GM21528 (cell line): ENCODE measurements at regions not wholly inside any gene's neighbourhood (a gene's known extent, or its start where the extent isn't known, plus 50 kb on each side); places are given as distances from the start of the nearest gene placed in this dataset.

Experiments
- ATAC-seq: cut with Tn5 transposase; IDR thresholded peaks from one replicate; pipeline ENCODE4 v1.9.1; 2021; ENCODE audit warnings: mild to moderate bottlenecking, moderate library complexity; ENCODE audit not compliant: unreplicated experiment, low FRiP score

DNA sequence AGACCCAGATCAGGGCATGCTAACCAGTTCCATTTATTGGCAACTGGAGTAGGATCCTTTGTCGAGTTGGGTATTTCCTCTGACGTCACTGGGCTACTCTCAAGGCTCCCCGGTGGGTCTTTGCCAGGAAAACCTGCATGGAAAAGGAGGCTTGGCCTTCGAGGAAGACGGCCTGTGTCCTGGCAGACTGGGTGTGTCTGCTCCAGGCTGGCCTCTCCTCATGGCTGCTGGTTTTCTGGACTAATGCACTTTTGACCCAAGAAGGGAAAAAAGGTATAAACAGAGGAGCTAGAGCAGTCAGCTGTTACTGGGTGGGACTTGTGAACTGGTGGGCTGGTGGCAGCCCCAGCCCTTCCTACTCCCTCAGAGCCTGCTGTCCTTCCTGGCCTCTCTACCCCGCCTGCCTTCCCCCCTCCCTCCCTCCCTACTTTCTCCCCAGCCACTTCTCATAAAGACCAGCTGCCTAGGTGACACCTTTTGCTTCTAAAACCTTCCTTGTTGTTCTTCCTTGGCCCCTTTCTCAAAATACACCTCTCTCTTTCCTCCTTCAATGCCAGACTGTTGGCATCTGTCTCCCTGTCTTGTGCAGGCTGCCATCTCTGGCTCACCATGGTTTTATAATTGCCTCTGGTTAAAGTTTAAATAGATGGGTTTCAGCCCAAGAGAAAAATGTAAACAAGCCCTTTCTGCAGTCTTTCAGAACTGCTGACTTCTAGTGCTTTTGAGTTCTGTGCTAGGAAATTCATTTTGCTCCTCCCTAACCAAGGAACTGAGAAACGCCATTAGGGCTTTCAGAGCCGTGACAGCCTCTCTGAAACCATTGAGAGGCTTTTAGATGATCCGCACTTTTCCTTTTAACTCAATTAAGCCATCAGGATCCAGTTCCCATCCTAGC, 101.8 kb upstream of the MKLN1 start:
- ATAC-seq = no peak

DNA sequence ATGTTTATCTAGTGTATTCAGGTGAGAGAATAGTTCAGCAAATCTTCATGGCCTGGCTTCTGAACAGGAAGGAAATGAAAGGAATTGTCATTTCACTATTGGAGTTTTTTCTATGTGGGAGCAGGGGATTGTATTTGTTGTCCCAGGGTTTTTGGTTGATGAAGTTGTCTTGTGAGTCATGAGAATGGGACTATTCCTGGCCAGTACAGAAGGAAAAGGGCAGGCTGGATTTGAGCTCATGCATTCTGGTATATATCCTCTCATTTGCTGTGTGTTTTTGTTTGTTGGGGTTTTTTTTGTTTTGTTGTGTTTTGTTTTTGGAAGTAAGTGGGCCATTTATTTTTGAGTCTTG, 101.2 kb upstream of the MKLN1 start:
- ATAC-seq = no peak

DNA sequence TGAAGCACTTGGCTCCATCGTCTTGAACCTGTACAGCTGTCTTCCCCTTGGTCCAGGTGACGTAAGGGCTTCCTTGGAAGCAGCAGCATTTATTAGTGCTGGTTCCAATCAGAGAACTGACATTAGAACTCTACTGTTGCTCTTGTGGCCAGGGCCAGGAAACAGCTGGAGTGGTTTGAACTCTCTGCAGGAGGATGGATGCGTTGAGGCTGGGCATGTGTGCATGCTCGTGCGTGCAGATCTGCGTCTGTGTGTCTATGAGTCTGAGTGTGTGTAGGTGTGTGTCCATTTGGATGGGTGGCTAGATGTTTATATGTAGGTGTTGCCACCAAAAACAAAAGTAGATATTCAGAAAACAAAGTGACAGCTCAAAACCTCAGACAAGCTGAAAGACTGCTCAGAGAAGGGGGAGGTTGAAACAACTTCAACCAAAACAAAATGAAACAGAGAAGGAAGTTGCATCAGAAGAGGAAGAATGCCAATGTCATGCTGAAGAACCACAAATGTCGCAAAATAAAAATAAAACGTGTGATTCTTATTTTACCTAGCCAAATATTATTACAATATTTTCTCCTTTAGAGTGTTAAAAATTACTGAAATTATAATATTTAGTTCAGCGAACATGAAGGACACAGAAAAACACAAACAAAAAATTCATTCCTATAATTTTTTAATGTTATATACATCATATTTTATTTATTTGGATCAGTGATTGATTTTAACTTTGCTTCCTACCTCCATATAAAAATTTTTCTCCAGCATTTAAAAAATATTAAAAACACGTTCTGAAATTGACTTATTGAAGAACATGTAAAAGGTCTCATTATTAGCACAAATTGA, 96.1 kb upstream of the MKLN1 start:
- ATAC-seq = peak; percentile 71

DNA sequence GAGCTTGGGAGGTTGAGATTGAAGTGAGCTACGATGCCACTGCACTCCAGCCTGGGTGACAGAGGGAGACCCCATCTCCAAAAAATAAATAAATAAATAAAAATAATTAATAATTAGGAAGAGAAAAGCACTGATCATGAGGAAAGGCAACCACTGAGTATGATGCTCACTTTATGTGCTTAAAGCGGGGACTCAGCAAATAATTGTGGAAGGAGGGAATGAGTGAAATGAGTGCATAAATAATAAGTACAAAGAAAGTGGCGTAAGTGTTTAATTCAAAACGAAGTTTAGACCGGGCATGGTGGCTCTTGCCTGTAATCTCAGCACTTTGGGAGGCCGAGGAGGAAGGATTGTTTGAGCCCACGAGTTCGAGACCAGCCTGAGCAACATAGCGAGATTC, 94.9 kb upstream of the MKLN1 start:
- ATAC-seq = no peak

DNA sequence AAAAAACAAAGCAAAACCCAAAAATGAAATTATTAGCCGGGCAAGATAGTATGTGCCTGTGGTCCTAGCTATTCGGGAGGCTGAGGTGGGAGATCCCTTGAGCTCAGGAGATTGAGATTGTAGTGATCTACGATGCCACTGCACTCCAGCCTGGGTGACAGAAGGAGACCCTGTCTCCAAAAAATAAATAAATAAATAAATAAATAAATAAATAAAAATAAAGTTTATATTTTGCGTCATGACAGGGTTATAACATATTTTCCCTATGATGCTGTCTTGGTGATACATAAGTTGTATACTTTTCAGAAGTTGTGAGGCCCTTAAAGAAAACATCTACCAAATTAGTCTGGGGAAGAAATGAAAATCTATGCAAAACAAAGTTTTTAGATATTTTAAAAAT, 94.5 kb upstream of the MKLN1 start:
- no peak for ATAC-seq

DNA sequence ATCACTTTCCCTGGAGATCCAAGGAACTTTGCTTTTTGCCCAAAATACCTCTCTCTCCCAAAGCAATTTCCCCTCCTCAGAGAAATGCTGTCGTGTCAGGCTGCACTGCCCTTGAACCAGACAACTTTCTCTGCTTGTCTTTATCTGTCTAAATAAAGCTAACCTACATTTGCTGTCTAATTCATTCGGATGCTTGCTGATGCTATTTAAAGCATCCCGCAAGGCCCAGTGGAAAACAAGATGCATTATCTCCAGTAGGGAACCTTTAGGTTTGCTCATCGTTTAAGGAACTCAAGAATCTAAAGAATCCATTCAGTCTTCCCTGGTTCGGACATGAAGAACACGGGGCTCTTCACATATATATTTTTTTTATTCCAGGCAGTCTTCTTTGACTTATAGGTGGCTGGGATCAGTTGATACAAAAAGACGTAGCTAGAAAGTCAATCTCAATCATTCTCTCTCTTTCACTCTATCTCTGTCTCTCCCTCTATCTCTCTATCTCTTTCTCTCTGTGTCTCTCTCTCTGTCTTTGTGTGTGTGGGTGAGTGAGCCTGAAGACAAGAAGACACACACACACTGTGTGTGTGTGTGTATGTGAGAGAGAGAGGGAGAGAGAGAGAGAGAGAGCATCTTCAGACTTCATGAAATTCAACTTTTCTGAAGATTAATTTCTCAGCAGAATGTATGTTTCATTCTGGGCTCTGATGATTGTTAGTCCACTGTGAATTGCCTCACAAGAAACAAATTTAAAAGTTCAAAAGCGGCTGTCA, 92.8 kb upstream of the MKLN1 start:
- ATAC-seq = no peak

DNA sequence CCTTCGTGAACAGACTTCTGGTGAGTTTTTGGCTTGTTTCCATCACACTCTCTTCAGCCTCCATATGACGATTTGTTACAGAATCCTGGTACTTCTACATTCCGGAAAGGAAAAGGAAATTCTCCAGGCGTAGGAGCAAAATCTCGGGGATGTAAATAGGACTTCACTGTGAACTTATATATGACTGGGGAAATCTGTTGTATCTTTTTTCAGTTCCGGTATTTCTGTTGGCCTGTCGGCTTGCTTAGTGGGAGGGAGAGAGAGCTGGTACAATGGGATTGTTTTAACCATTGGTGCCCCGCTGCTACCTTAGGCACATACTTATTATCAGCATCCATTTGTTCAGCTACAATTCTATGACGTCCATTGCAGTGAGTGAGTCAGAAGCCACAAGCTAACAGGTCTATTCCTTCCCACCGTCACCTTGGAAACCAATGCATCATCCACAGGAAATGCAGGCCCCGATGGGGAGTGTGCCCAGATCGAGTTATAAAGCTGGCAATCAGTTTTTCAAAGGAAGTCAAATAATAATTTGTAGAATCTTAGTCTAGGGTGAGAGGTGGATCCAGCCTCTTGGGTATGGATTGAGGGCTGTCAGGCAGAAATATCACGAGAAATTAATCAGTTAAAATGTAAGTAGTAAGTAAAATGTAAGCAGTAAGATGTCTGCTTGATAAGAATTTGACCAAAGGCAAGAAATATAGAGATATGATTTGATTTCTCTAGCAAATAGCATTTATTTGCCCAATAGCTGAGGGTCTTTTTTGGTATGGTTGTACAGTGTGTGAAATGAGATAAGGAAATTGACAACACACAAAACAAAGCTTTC, 92.0 kb upstream of the MKLN1 start:
- ATAC-seq = no peak

DNA sequence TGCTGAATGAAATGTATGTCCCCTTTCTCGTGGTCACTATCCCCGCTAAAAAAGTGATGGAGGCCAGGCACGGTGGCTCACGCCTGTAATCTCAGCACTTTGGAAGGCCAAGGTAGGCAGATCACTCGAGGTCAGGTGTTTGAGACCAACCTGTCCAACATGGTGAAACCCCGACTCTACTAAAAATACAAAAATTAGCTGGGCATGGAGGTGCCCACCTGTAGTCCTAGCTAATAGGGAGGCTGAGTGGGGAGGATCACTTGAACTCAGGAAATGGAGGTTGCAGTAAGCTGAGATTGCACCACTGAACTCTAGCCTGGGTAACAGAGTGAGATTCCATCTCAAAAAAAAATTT, 91.4 kb upstream of the MKLN1 start:
- ATAC-seq = no peak

DNA sequence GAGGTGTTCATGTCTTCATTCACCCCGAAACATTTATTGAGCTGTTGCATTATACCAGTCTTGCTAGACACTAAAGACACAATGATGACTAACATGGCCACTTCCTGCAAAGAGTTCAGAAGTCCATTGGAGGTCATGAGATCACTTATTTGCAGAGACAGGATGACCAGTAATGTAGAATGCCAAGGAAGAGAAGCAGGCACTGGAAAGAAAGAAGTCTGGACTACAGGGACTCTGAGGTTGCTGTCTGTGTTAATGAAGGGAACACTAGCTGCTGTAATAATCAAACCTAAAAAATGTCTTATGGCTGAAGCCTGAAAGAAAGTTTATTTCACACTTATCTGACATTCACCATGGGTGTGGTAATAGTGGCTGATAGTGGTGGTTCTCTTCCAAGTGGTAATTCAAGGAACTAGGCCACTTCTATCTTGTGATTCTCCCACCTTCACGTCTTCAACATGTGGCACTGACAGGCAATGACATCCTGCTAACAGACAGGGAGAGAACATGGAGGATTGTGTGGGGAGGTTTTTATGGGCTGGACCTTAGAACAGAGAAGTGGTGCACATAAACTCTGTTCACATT, 89.2 kb upstream of the MKLN1 start:
- no peak for ATAC-seq

DNA sequence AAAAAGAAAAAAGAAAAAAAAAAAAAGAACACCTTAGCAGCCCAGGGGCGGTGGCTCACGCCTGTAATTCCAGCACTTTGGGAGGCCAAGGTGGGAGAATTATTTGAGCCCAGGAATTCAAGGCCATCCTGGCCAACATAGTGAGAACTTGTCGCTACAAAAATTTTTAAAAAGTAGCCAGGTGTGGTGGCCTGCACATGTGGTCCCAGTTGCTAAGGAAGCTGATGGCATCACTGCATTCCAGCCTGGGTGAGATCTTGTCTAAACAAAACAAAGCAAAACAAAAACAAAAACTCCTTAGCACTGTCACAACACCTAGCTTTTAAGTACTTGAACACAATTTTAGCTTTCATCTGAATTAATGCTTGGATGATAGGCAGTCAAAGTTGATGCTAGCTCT, 86.3 kb upstream of the MKLN1 start:
- ATAC-seq = no peak

DNA sequence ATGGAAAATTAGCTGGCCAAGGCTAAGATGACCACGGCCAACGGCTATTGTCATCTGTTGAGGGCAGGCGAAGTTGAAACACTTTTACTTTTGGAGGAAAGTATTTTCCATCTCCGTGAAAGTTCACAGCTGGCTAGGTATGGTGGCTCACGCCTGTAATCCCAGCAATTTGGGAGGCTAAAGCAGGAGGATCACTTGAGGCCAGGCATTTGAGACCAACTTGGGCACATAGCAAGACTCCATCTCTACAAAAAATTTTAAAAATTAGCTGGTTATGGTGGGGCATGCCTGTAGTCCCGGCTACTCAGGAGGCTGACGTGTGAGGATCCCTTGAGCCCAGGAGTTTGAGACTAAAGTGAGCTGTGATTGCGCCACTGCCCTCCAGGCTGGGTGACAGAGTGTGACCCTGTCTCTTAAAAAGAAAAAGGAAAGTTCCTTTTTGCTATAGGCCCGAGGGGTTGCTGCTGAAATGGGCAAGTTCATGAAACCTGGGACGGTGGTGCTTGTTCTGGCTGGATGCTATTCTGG, 85.5 kb upstream of the MKLN1 start:
- no peak for ATAC-seq

DNA sequence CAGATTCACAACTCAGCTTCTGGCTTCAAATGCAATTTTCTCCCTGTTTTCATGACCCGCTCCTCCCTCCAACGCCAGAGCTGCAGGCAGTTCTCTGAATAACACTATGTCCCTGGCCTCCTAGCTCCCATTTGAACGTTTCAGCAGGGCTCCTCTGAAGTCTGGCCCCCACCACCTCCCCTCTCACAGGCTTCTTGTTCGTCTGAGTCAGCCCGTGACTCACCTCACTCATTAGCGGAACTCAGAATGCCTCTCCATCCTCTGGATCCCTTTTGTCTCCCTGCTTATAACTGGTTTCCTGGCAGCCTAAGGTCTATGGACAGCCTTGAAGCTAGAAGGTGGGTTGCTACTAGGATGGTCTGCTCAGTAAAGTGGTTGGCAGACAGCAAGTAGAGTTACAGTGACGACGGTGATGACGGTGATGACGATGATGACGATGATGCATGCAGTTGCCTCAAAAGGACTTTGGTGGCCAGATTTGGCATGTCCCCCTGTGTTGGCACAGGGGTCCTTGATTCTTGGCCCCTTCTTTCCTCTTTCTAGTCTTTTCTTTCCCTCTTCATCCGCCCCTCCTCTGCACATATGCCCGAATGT, 83.3 kb upstream of the MKLN1 start:
- no peak for ATAC-seq

DNA sequence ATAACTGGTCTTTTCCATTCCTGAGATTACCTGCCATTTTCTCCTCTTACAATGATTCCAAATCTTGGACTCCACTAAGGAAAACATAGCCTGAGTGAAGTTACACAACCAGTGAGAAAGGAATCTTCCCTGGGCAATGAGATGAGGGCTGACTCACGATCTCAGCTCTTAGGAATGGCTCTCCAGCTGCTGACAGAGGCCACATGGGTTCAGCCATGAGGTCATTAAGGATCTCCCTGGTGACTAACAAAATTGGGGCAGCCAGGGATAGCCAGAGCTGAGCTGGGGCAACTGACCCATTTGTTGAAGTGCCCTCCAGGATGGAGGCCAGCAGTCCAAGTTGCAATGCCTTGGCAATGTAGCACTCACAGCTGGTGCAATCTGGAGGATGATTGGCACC, 78.7 kb upstream of the MKLN1 start:
- no peak for ATAC-seq

DNA sequence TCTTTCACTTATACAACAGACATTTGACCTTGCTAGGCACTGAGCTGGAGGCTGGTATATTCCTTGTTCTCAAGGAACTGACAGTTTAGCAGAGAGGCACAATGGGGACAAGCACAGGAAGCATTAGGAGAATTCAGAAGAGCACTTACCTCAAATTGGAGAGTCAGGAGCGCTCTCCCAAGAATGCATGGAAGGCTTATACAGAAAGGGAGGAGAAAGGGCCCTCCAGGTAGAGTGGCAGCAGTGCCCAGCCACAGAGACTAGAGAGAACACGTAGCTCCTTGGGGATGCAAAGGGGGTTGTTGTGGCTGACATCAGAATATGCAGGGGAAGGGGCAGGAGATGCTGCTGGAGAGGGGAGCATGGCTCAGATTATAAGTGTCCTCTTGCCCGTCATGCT, 78.2 kb upstream of the MKLN1 start:
- no peak for ATAC-seq

DNA sequence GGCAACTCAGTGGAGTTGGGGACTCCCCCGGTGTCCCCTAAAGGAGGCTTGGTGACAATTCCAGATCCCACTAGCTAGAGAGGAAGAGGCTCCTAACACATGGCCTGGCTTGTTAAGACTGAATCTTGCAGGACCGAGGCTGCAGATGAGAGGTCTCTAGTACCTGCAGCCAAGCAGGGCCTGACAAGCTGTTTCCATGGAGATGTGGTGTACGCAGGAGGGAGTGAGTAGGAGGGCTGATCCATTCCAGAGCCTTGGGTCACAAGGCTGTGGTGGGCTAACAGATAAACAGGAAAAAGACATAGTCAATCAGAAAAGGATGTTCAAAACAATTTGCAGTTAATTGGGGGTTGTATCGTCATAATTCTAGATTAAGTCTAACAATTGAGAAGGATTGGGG, 77.3 kb upstream of the MKLN1 start:
- no peak for ATAC-seq

DNA sequence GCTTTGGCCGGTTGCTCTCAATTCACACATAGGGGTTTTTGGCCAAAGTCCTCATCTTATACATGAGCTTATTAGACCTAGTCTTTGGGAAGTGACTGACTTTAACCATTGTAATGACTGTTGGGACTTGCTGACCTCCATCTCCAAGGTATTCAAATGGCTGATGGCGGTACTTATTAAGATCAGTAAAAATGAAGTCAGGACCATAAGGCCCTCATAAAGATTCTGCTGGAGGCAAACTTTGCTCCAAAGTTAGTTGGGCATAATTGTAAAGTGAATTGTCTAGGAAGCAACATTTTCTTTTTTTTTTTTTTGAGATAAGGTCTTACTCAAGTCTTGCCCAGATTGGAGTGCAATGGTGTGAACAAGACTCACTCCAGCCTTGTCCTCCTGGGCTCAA, 76.3 kb upstream of the MKLN1 start:
- ATAC-seq = no peak

DNA sequence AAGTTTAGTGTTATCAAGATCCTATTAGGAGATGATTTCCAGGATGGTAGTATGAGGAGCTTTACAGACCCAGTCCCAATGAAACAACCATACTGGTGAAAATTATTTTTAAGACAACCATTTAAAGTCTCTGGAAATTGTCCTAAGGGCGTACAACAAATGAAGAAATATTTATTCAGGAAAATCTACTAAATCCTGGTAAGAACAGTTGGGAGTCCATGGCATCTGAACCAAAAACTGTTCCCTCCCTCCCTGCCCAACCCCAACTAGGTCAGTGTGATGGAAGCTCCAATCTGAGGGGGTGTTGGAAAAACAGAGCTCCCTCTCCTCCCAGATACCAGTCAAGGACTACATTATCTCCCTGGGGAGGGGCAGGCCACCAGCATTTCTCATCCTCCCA, 74.7 kb upstream of the MKLN1 start:
- ATAC-seq = no peak

DNA sequence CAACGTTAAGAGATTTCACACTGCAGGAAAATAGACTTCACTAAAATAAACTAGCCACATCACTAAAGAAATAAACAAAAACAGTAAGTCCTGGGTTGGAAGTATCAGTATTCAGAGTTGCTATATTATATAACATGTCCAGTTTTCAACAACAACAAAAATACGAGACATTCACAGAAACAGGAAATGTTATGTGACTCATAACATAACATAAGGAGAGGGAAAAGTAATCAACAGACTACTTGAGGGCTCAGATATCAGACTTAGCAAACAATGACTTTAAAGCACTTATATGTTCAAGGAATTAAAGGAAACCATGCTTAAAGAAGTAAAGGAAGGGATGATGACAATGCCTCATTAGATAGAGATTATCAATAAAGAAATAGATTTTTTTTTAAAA, 73.5 kb upstream of the MKLN1 start:
- ATAC-seq = no peak

DNA sequence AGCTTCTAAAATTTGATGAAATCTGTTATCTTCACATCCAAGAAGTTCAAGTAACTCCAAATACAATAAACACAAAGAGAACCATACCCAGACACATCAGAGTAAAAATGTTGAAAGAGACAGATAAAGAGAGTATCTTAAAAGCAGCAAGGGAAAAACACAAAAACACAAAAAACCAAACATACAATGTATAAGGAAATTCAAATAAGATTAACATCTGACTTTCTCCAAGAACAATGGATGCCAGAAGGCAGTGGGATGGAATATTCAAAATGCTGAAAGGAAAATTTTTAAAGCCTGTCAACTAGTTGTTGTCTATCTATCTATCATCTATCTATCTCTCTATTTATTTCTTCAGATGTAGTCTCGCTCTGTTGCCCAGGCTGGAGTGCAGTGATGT, 72.4 kb upstream of the MKLN1 start:
- ATAC-seq = no peak
